NCI-H524 (cell line): ENCODE measurements at regions not wholly inside any gene's neighbourhood (a gene's known extent, or its start where the extent isn't known, plus 50 kb on each side); places are given as distances from the start of the nearest gene placed in this dataset.
"Not testable (repeated sequence)": the region's sequence is repeated elsewhere in the genome, so short reads cannot be mapped to it uniquely, and the experiment has no call there.

Experiments
- DNase-seq, 2 experiments: peaks; one replicate each; lab custom pipeline; 2025; lab: John Stamatoyannopoulos, UW

DNA sequence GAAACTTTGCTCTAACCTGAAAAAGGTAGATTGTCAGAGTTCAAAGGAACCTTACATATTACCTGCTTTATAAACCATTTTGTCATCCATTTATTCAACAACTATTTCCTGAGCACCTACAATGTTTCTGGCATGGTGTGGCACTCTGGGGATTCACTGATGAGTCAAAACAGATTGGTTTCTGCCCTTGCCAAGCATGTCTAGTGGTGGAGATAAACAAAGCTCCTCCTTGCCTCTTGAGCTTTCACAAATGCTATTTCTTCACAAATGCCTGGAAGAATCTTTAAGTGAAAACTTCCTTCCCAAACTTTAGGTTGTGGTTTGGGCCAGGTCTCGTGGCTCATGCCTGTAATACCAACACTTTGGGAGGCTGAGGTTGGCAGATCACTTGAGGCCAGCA lies 85.1 kb upstream of the RELN start:
- DNase-seq, result no peak

DNA sequence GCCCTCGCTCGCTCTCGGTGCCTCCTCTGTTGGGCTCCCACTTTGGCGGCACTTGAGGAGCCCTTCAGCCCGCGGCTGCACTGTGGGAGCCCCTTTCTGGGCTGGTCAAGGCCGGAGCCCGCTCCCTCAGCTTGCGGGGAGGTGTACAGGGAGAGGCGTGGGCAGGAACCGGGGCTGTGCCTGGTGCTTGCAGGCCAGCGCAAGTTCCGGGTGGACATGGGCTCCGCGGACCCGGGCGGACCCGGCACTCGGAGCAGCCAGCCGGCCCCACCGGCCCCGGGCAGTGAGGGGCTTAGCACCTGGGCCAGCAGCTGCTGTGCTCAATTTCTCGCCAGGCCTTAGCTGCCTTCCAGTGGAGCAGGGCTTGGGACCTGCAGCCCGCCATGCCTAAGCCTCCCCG lies 82.2 kb upstream of the RELN start:
- not testable (repeated sequence) for DNase-seq

DNA sequence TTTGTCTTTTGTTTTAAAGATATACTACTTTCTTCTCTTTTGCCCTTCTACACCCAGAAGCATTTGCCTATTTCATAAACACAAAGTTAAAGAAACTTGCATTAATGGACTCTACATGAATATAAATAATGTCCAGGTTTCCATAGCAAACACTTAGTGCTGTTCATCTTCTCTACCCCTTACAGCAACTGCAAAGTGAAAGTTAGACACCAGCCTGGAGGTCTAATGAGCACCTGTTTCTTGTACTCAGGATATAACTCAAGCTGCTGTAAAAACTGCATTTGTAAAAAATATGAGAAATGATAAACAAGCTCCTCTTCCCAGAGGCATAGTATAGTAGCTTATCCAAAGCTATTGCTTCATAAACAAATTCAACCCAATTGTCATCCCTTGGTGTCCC lies 76.0 kb upstream of the RELN start:
- no peak for DNase-seq

DNA sequence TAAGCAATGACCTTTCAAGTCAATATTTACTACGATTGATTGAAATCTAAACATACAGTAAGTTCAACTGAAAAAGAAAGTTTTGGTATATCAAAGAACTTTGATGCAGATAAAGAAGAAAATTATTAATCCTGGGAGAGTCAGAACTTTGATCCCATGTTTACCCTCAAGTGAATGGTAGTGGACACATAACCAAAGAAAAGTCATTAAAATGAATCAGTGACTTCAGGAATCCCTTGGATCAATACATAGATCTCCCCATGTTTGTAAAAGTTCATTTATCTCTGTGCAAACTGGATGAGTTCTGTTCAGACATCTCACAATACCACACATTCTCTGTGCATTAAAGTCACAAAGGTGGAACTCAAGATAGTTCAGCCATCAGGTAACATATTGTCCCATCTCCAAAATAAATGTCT lies 75.5 kb upstream of the RELN start:
- DNase-seq, result no peak

DNA sequence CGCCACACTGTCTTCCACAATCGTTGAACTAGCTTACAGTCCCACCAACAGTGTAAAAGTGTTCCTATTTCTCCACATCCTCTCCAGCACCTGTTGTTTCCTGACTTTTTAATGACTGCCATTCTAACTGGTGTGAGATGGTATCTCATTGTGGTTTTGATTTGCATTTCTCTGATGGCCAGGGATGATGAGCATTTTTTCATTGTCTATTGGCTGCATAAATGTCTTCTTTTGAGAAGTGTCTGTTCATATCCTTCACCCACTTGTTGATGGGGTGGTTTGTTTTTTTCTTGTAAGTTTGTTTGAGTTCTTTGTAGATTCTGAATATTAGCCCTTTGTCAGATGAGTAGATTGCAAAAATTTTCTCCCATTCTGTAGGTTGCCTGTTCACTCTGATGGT lies 74.3 kb upstream of the RELN start:
- DNase-seq, result not testable (repeated sequence)

DNA sequence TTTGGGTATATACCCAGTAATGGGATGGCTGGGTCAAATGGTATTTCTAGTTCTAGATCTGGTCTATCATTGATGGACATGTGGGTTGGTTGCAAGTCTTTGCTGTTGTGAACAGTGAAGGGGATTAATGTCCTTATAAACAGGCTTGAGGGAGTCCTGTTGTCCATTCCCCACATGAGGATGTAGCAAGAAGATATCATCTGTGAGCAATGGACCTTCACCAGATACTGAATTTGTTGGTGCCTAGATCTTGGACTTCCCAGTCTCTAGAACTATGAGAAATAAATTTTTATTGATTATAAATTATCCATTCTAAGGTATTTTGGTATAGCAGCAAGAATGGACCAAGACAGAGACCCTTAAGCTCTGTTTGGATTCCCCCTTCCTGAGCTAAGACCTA lies 72.2 kb upstream of the RELN start:
- no peak for DNase-seq

DNA sequence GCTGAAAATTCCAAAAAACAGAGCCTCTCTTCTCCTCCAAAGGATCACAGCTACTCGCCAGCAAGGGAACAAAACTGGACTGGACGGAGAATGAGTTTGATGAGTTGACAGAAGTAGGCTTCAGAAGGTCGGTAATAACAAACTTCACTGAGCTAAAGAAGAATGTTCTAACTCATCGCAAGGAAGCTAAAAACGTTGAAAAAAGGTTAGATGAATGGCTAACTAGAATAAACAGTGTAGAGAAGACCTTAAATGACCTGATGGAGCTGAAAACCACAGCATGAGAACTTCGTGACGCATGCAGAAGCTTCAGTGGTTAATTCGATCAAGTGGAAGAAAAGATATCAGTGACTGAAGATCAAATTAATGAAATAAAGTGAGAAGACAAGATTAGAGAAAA lies 70.4 kb upstream of the RELN start:
- DNase-seq, result not testable (repeated sequence)

DNA sequence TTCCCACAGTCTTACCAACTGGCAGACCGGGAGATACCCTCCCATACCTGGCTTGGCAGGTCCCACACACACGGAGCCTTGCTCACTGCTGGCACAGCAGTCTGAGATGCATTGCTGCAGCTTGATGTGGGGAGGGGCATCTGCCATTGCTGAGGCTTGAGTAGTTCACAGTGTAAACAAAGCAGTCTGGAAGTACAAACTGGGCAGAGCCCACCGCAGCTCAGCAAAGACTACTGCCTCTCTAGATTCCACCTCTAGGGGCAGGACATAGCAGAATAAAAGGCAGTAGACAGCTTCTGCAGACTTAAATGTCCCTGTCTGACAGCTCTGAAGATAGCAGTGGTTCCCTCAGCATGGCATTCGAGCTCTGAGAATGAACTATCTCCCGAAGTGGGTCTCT lies 69.6 kb upstream of the RELN start:
- no peak for DNase-seq

DNA sequence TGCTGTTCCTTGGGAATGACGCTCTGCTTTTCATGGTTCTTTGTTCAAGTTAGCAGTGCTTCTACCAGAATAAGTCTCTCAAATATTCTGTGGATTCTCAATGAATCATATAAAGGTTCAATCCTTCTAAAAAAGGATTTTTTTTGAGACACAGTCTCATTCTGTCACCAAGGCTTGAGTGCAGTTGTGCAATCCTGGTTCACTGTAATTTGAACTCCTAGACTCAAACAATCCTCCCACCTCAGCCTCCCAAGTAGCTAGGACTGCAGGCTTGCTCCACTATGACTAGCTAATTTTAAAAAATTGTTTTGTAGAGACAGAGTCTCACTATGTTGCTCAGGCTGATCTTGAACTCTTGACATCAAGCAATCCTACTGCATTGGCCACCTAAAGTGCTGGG lies 64.9 kb upstream of the RELN start:
- DNase-seq, result no peak

DNA sequence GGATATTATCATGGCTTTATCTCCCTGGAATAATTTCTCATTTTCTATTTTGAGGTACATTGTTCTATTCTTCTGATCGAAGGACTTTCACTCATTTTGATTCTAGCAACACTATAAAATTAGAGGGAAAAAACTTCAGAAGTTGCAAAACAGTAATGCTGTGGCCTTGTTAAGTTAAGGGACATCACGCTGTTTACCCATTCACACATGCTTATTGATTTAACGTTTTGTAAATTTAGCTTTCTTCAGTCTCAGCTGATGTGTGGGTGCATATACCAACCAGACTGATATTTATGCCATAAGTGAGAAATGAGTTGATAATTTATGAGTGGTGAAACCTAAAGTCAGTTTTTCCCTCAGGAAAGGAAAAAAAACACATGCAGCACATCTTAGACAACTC lies 63.5 kb upstream of the RELN start:
- DNase-seq, result no peak

DNA sequence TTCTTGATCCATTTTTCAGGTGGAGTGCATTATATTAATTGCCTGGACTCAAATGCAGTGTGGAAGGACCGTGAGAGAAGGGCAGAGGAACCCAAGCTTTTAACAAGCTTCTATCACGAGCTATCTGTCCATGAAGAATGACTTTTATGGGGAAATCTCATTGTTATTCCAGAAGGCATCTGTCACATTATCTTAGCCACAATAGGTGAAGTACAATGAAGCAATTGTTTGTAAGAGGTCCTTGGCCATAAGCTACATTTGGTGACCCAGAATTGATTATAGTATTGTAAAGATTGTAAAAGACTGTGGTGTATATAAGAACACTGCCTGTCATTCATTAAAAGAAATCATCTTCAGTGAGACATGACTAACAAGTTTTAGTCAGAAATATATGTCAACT lies 58.6 kb upstream of the RELN start:
- no peak for DNase-seq

DNA sequence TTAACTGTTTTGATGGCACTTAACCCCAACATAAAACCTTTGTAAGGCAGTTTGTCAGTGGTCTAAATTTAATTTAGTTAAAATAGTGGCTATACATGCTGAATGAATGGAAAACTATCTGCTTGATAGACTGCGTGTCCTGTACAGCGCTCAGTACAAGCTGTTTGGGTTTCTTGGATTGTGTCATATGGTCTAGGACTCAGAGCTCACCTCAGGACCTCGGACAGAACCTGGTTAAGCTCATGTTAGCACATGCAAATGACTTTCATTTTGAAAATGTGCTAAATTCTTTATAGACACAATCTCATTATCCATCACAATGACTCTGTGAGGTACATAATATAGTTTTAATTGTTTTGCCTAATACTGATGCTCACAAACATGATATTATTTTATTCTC lies 55.7 kb upstream of the RELN start:
- DNase-seq, result no peak

DNA sequence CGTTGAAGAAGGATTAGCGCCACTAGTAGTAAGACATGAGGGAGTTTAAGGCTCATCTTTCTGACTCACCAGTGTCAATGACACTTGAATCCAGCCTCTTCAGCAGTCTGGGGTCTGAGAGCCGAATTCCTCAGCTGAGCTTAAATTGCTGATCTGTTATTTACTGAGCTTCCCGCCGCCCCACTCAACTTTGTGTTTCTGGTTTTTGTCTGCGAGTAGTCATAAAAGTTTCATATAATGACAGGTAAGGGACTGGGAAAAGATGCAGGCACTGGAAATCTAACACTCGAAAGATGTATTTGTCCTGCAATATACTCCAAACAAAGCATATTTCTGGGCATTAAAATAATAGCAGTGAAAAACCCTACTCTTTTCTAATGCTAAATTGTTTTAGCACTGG lies 51.2 kb upstream of the RELN start:
- peak; percentile 79 to 87 for DNase-seq

DNA sequence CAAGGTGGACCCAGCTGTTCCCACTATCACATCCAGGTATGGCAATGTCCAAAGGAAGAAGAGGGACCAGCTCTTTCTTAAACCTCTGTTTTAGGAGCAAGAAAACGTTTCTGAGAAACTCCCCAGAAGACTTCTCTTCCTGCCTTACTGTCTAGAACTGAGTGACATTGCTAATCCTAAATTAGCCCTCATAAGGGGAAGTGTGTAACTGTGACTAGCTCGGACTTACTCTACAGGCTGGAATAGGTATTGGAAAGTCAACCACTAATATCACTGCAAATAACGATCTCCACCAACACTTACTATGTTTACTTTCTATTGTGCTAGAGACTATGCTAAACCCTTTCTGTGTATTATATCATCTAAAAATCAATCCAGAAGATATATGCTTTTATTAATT lies 49.9 kb upstream of the RELN start:
- DNase-seq, result no peak
